ENCODE measurements at regions not wholly inside any gene's neighbourhood (a gene's known extent, or its start where the extent isn't known, plus 50 kb on each side); places are given as distances from the start of the nearest gene placed in this dataset.

DNA sequence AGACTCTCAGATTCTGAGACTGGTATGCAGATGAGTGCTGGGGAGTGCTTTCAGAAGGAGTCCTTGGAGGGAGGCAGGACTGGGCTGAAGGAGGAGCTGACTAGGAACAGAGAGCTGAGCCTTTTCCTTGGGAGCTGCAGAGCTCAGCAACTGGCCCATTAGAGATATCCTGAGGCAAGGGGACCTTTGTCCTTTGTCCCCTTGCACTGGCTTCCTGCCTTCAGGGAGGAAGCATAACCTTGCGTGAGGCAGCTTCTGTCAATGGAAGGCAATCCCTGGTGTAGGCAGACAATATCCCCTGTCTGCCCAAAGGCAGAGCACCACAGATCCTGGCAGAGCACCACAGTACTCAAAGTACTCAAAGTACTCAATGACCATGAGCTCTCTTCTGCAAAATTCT, 375.3 kb downstream of the HRH4 start:
- no peak for DNase-seq

DNA sequence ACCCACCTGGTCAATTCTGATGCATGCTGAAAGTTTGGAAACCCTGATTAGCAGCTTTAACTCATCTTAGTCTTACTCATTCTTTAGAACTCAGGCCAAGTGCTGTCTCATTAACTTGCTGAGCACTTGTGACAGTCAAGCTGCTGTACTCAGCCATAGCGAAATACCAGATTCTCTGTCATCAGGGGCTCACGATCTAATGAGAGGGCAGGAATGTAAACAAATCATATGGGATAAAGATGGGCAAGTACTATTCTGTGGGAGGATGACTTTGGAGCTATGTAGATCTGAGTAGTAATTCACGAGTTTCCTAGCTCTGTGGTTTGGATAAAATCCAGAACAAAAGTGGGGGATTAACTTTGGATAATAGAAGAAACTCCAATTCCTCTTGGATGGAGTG, 376.6 kb downstream of the HRH4 start:
- peak; percentile 79 for DNase-seq

GRCh38 chr18:24840051-24840450, 379.6 kb downstream of the HRH4 start:
- DNase-seq = no peak

DNA sequence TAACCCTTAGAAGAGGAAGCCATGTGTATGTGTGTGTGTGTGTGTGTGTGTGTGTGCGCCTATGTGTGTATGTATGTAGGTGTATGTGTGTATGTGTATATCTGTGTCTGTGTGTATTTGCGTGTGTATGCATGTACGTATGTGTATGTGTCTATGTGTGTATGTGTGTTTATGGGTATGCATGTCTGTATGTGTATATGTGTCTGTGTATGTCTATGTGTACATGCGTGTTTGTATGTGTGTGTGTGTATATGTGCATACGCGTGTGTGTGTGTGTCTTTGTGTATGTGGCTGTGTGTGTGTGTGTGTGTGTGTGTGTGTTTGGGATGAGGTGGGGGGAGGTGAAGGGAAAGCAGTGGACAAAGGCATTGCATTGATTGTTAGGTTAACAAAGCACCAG, 380.2 kb downstream of the HRH4 start:
- no peak for DNase-seq

DNA sequence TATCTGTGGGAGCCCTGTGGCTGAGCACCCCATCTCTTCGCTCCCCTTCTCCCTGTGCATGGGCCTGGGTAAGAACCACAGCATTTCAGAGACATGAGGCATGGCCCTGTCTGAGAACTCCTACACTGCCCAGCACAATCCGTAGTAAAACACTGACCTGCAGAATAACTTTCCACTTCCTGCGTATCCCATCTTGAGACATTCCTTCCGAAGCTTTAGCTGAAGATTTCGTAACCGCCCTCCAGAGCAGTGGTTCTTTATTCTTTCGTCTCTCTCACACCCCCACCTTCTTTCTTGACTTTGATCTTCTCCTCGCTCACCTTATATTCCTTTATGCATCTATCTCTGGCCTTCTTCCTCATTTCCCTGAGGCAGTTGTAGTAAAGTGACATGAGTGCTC, 381.1 kb downstream of the HRH4 start:
- DNase-seq = no peak

GRCh38 chr18:24843123-24843522, 382.7 kb downstream of the HRH4 start:
- no peak for DNase-seq

GRCh38 chr18:24846138-24846537, 385.7 kb downstream of the HRH4 start:
- DNase-seq = no peak

- no peak for DNase-seq
Observed at GRCh38 chr18:24850532-24850931, 390.1 kb downstream of the HRH4 start.

GRCh38 chr18:24853076-24853475, 392.6 kb downstream of the HRH4 start:
- no peak for DNase-seq

- no peak for DNase-seq
Observed at GRCh38 chr18:24860978-24861680, 400.7 kb downstream of the HRH4 start.

- DNase-seq = no peak
Observed at GRCh38 chr18:24862201-24862816, 401.9 kb downstream of the HRH4 start.

DNA sequence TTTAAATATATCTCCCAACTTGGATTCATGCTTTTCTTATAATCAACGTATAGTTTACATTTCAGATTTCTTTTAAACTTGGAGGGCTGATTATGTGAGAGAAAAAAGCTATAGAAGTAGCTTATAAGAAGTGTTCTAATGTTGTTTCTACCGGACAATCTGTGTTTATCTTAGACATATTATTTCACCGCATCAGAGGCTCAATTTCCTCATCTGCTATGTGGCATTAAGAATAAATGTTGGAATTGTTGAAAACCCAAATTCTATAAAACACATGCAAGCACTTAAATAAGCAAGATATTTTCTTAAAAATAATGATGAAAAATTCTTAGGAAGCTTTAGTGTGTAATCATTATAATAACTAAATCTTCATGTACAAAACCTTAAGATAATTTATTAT, 407.9 kb downstream of the HRH4 start:
- peak; percentile 82 for DNase-seq

DNA sequence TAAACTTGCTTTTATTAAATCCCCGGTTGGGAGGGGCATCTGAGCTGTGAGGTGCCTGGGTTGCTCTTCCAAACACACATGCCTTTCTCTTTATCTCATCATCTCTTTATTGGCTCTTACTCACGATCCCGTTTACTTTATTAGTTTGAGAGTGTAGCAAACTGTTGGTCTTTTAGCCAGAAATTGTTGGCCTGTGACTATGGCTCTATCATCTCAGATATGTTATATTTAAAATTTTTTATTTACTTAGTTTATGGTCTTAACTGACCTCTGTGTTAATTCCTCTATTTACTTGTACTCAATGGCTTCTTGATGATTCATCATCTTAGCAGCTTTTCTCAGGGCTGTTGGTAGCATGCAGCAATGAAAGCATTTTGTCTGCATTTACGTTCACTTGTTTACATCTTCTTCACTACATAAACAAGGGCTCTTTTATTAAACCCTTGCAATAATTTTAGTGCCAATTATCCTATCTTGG, 408.4 kb downstream of the HRH4 start:
- DNase-seq = peak; percentile 76

- peak; percentile 18 for DNase-seq
Observed at GRCh38 chr18:24869285-24869684, 408.8 kb downstream of the HRH4 start.

- peak; percentile 28 for DNase-seq
Observed at GRCh38 chr18:24875286-24875685, 414.8 kb downstream of the HRH4 start.

GRCh38 chr18:24875777-24876176, 415.3 kb downstream of the HRH4 start:
- no peak for DNase-seq

DNA sequence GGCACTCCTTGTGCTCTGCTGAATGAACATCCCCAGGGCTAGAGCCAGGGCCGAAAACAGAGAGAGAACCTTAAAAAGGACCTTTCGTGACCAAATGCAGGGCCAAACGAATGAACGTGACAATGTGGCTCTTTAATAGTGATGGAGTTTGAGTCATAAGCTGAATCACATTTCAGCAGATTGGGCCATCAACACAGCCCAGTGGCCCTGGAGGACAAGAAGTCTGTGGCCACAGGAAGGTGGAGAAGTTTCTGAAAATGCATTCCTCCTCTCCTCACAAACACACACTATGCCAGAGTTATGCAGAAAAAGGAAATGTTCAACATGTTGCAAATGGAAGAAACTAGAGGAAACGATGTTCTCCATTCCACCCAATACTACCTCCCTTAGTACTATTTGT, 415.8 kb downstream of the HRH4 start:
- peak; percentile 63 for DNase-seq

DNA sequence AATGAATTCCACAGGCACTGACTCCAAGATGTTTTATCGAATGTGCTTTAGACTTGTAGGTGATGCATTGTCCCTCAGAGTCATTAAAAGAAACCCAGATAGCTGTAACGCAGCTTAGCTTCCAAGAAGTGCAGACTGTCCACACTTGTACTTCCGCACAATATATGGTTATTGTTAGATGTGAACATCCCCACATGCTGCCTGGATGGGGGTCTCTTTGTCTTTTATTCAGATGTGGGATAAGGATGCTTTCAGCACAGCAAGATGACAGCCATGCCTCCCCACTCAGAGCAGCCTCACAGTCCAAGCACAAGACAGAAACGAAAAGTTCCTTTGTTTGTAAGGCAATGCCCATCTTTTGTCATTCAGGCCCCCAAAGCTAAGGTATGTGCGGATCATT, 416.6 kb downstream of the HRH4 start:
- no peak for DNase-seq

DNA sequence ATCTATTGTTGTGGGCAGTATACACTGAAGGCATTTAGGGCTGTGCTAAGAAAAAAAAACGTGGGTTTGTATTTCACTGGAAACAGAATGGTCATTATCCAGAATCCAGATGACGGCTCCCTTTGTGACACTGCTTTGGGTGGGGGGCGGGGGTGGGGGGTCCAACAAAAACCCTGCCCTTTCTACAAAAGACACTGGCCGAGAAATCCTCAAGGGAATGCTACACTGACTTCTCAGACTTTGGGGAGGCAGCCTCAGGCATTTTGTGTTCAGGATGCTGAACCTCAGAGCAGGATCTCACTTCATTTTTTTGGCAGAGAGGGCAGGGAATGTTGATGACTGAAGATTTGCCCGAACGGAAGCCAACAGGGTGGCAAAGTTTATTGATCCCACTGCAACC, 417.1 kb downstream of the HRH4 start:
- no peak for DNase-seq

DNA sequence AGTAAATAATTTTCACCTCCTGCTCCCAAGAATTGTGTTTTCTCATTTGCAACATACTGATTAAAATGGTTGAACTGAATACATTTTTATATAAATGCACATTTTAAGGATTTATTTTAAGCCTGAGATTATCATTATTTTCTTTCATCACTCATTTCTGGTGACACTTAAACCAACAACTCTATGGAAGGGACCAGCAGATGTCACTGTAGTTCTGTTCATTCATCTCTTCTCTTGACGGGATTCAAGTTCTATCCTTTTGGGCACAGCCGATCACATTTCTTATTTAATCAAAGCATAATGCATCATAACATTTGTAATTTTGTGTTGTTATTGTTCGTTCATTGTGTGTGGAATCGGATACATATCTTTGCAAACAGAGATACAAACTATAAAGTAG, 417.9 kb downstream of the HRH4 start:
- peak; percentile 54 for DNase-seq

DNA sequence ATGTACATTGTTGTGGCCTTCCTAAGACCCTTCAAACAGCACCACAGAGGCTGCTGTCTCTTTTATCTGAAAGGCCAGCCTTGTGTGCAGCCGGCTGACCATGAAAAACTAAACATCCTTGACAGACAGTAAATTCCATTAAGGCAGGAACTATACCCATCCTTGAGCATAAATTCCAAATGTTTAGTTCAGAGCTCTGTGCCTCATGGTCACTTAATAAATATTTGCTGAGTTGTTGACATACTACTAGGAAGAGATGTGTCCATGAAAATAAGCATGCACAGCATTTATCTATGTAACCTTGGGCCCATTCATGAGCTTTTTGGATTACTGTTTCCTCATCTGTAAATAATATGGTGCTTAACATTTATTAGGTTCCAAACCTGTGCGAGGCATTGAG, 424.8 kb downstream of the HRH4 start:
- no peak for DNase-seq

- no peak for DNase-seq
Observed at GRCh38 chr18:24894880-24895279, 434.4 kb downstream of the HRH4 start.

GRCh38 chr18:24897461-24897860, 437.0 kb downstream of the HRH4 start:
- no peak for DNase-seq

DNA sequence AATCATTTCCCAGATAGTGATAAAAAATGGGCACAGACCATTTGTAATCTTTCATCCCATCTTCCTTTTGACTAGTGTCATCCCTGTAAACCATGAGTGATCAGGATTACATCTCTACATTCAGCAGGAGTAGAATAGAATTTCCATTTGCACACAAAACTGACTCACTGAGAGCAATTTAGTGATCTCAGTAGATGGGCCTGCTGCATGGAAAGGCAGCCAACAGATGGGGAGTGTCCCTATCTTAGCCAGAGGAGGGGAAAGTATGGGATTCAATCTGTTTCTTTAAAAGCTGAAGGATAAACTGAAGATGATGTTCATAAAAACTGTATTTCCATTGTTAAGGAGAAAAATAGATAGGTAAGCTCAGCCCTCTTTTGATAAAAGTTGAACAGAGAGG, 441.7 kb downstream of the ZNF521 start:
- DNase-seq = no peak
